Mesodermal cell (in vitro differentiated cells): ENCODE measurements at regions not wholly inside any gene's neighbourhood (a gene's known extent, or its start where the extent isn't known, plus 50 kb on each side); places are given as distances from the start of the nearest gene placed in this dataset.

Experiments used
- H3K27ac ChIP-seq: 2 replicates; pipeline ENCODE4 v1.7.0; 2013; ENCODE audit warnings: mild to moderate bottlenecking, low read depth, low read length, moderate library complexity; ENCODE audit not compliant: severe bottlenecking
- H3K36me3 ChIP-seq: 2 replicates; pipeline ENCODE4 v1.7.1; 2013; ENCODE audit warnings: mild to moderate bottlenecking, low read length, moderate library complexity; ENCODE audit not compliant: control insufficient read depth, insufficient read depth
- H3K4me1 ChIP-seq: one replicate; pipeline ENCODE4 v1.7.1; 2013; ENCODE audit warnings: mild to moderate bottlenecking, low read length; ENCODE audit not compliant: insufficient read depth, control insufficient read depth, poor library complexity, severe bottlenecking
- H3K4me3 ChIP-seq: 2 replicates; pipeline ENCODE4 v1.7.0; 2013; ENCODE audit warnings: low read length, control low read depth, mild to moderate bottlenecking; ENCODE audit not compliant: insufficient read depth, poor library complexity, severe bottlenecking; ENCODE audit errors: extremely low read depth
- H3K9me3 ChIP-seq: 2 replicates; pipeline ENCODE4 v1.7.1; 2013; ENCODE audit warnings: mild to moderate bottlenecking, low read length, moderate library complexity; ENCODE audit not compliant: control insufficient read depth
- WGBS, 2 experiments: methylation state at CpG; one replicate each; pipeline ENCODE4 v1.1.5; 2013; ENCODE audit warnings: missing lambda C conversion rate in 2 of 2; ENCODE audit not compliant: insufficient coverage in 2 of 2; 5-methylcytosine and 5-hydroxymethylcytosine counted together

DNA sequence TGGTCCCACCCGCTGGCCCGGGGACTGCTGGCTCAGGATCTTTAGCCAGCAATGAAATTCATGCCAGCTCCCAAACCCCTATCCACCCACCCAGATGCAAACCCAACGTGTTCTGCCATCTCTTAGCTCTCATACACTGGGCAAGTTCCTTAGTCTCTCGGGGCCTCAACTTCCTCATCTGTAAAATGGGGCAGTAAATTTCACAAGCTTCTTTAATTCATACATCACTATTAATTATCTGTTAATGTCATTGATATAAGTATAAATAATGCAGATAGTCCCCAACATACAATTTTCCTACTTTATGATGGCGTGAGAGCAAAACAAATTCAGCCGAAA, 398.7 kb downstream of the SOX9 start:
- Histone ChIP-seq H3K9me3 (no peaks in the 10 kb centered on the region), H3K27ac (no peak overlapping the region), H3K4me1 (peaks cover 17% of the 10 kb centered on the region), H3K4me3 (no peak overlapping the region), H3K36me3 (no peaks in the 10 kb centered on the region)
- WGBS, 2 experiments: 93 to 100% methylated on average over 2 to 3 of the region's 6 CpGs

DNA sequence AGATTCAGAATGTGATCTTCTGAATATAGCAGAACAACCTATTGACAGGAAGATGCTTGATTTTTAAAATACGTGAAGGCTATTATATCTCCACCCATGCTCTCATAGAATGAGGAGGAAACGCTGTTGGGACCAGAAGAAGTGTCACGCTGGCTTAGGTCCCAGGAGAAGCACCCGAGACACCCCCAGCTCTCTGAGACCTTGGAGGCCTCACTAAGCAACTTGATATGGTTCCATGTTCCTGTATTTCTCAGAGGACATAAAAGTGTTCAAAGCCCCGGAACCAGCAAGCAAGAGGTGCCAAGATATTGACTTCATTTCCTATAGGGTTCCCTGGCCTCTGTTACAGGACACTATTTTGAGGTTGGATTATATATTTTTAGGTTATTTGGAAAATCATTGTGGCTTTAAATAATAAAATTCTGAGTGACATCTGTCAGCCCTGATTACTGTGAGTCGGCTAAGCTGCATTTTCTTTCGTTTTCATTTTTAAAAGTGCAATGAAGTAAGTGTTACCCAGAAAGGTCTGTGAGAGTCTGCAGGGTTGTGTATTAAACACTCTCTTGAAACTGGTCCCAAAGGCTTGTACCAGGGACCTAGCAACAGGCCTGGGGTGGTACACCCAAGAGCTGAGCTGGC, 400.0 kb downstream of the SOX9 start:
- 93 to 94% methylated on average over 6 of the region's 7 CpGs for WGBS, 2 experiments
- Histone ChIP-seq H3K4me1 (peaks cover 11% of the 10 kb centered on the region), H3K27ac (no peak overlapping the region)

DNA sequence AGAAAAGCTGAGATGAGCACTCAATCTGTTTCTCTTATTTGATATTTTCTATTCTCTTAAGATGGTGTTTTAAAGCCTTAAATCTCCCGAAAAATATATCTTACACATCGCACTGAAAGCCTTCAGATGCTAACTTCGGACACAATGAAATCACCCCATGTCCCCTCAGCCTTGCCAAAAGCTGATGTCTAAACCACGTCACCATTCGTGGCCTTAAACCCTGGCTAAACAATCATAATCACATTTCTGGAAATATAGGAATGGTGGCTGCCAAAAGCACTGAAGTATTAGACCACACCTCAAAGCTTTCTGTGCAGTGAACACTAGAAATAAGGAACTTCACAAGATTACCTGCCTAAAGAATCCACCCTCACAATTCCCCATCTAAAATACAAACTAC, 402.7 kb downstream of the SOX9 start:
- Histone ChIP-seq H3K4me1 (peaks cover 6% of the 10 kb centered on the region), H3K9me3 (no peaks in the 10 kb centered on the region), H3K27ac (no peak overlapping the region), H3K36me3 (no peaks in the 10 kb centered on the region), H3K4me3 (no peak overlapping the region)
- 93 to 100% methylated on average over 3 to 4 of the region's 5 CpGs for WGBS, 2 experiments

More for the DNA sequence above, 400.0 kb downstream of the SOX9 start:
- Histone ChIP-seq H3K9me3 (no peaks in the 10 kb centered on the region), H3K4me3 (no peak overlapping the region), H3K36me3 (no peaks in the 10 kb centered on the region)

DNA sequence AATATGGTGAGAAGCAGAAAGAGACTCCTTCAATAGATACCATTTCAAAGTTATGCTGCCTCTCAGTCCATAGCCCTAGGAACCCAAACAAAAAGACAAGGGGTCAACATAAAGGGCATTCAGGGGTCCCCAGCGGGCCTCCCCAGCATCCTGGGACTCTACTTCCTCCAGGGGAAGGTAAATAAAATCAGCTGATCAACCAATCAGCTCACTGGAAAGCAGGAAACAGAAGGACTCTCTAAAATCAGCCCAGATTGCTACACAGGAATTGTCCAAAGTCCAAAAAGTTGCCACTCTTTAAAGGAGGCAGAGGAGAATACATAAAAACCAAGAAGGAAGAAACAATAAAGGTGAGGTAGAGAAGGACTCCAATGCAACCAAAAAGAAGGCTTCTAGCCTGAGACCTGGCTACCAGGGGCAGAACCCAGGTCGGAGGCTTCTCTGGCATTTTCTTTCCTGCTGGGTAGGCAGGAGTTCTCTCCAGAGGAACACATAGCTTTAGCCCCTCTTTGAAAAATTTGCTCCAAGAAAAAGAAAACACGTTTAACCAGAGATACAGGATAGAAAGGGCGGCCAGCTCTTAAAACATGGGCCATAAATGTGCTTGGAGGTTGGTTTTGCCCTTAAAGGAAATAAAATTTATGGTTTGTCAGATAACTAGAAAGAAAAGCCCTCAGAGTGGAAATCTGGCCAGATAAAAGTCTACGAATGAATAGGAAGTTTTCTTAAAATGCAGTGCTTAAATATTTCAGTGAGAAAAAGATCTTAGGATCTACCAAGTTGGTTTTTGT, 404.6 kb downstream of the SOX9 start:
- H3K9me3 ChIP-seq: no peaks in the 10 kb centered on the region
- no peak overlapping the region for H3K4me3 ChIP-seq
- no peaks in the 10 kb centered on the region for H3K36me3 ChIP-seq
- H3K4me1 ChIP-seq: peaks cover under 1% of the 10 kb centered on the region
- H3K27ac ChIP-seq: no peak overlapping the region
- WGBS, 2 experiments: 78 to 80% methylated on average over 4 of the region's 5 CpGs

DNA sequence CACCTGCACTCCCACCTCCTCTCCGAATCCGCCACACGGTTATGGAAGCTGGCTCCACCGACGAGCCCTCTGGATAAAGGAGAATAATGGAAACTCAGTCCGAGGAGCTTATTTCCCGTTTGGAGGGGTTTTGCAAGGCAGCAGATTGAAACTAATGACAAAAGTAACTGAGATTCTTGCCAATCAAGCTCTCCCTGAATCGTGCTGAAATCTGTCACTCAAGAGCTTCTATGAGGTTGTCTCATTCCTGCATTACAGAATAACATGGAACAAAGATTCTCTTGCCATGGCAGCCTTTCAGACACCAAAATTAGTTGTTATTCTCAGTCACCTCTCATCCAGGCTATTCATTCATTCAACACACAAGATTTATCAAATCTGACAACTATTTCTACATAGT, 405.9 kb downstream of the SOX9 start:
- 91 to 96% methylated on average over 3 to 7 of the region's 8 CpGs for WGBS, 2 experiments
- Histone ChIP-seq H3K4me1 (peaks cover 4% of the 10 kb centered on the region), H3K36me3 (no peaks in the 10 kb centered on the region), H3K4me3 (no peak overlapping the region), H3K9me3 (no peaks in the 10 kb centered on the region), H3K27ac (no peak overlapping the region)

DNA sequence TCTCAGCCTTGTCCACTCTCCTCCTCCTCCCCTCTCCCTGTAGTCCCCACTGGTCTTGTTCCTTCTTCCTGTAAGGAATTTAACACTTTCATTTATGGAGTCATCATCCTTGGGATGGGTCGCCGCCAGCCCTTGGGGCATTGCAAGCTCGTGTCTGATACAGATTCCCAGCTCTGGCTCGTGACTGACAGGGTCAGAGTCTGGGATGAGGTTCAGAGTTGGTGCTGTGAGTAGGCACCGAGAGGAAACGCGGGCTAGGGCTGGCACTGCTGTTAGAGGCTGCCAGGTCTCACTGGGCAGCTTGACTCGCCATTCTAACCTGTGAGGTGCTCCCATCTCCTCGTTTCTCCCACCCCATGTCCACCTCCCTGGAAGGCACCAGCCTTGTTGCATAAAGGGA, 407.0 kb downstream of the SOX9 start:
- 85 to 90% methylated on average over 9 of the region's 9 CpGs for WGBS, 2 experiments
- Histone ChIP-seq H3K4me1 (peaks cover 4% of the 10 kb centered on the region), H3K36me3 (no peaks in the 10 kb centered on the region), H3K27ac (no peak overlapping the region), H3K9me3 (no peaks in the 10 kb centered on the region), H3K4me3 (no peak overlapping the region)

DNA sequence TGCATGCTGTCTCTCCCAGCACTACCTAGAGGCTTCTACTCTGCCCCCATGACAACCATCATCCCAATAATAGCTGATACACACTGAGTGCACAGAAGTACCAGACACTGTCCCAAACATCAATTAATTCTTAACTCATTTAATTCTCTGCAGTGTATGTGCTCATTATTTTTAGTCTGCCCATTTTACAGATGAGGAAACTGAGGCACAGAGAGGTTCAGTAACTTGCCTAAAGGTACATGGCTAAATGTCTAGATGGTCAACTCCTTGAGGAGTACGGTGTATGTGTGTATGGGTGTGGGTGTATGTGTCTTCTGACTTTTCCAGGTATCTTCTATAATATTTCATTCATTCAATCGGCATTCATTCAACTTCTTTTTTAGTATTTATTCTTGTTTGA, 407.9 kb downstream of the SOX9 start:
- Histone ChIP-seq H3K9me3 (no peaks in the 10 kb centered on the region), H3K4me3 (no peak overlapping the region), H3K27ac (no peak overlapping the region), H3K36me3 (no peaks in the 10 kb centered on the region), H3K4me1 (peaks cover 4% of the 10 kb centered on the region)
- no CpG with 5 or more reads among the region's 2 CpGs for WGBS, 2 experiments

DNA sequence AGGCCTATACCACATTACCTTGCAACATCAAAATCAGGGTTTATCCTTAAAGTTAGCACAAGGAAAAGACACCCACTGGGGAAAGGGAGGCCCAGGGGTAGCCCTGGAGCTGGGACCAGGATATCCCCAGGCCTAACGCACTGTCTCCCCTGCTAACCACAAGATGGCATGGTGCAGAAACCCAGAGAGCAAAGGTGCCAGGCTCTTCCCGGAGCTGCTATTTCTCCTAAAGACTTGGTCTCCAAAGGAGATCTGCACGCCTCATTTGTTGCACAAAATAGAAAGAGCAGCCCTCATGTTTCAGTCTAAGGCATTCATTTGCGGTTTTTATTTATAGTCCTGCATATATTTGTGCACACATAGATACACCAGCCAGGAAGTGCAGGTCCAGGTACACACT, 408.6 kb downstream of the SOX9 start:
- Histone ChIP-seq H3K27ac (no peak overlapping the region), H3K9me3 (peaks cover 7% of the 10 kb centered on the region), H3K4me3 (no peak overlapping the region), H3K4me1 (peaks cover 4% of the 10 kb centered on the region), H3K36me3 (no peaks in the 10 kb centered on the region)
- 85 to 91% methylated on average over 4 of the region's 4 CpGs for WGBS, 2 experiments

DNA sequence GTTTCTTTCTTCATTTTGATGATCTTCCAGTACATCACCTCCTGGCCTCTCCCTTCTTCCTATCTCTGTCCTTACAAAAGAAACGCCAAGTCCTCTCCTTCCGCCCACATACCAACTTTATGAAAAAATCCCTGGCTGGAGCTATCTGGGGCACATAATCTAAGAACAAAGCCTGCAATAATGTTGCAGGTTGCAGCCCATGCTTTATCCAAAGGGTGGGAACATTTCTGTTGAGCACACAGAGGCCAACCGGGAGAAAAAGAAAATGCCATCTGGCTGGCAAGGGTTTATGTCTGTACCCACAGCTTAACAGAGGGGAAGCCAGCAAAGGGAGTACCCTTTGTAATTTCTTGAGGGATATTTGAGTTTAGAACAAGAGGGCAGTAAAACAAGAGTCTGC, 409.6 kb downstream of the SOX9 start:
- Histone ChIP-seq H3K9me3 (peaks cover 10% of the 10 kb centered on the region), H3K27ac (no peak overlapping the region), H3K4me1 (peaks cover 4% of the 10 kb centered on the region), H3K4me3 (no peak overlapping the region), H3K36me3 (no peaks in the 10 kb centered on the region)
- 80 to 97% methylated on average over 1 to 3 of the region's 3 CpGs for WGBS, 2 experiments

DNA sequence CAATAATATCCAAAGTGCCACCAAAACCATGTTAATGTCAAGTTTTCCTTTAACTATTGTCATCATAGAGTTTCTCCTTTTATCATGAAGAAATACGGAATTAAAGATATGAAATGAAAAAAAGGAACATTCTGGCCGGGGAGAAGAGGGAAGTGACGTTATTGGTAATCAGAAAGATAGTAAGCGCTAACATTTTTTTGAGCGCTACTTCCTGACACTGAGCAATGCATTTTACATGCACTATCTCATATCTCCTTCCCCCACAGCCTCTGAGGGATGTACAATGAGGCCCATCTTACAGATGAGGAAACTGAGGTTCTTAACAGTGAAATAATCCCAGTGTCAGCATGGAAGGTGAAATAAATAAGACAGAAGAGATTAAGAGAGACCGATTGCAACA, 410.9 kb downstream of the SOX9 start:
- 90 to 94% methylated on average over 1 to 3 of the region's 6 CpGs for WGBS, 2 experiments
- peaks cover 9% of the 10 kb centered on the region for H3K4me1 ChIP-seq
- no peaks in the 10 kb centered on the region for H3K36me3 ChIP-seq

DNA sequence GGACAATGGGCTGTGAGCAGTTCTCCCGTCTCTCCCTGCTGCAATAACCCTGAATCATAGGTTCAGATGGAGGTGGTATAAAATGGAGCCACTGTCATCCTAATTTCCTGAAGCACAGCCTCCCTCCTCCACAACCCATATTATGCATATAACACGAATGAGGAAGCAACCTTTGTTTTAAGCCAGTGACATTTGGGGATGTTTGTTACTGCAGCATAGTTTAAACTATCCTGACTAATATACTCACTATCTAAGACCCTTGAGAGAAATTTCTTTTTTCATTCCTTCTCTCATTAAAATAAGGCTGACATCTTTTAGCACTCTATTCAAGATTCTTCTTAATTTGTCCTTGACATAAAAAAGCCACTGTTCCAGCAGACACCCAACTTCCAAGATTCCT, 413.4 kb downstream of the SOX9 start:
- Histone ChIP-seq H3K4me1 (peaks cover 18% of the 10 kb centered on the region), H3K9me3 (peaks cover 10% of the 10 kb centered on the region), H3K27ac (no peak overlapping the region), H3K36me3 (no peaks in the 10 kb centered on the region), H3K4me3 (no peak overlapping the region)
- no CpG with 5 or more reads among the region's 2 CpGs for WGBS, 2 experiments

More for the DNA sequence above, 410.9 kb downstream of the SOX9 start:
- Histone ChIP-seq H3K27ac (no peak overlapping the region), H3K4me3 (no peak overlapping the region), H3K9me3 (peaks cover 10% of the 10 kb centered on the region)
